GM12891 (cell line): ENCODE measurements at regions not wholly inside any gene's neighbourhood (a gene's known extent, or its start where the extent isn't known, plus 50 kb on each side); places are given as distances from the start of the nearest gene placed in this dataset.

Experiments used
- PAX5 ChIP-seq: IDR thresholded peaks from 2 replicates; pipeline ENCODE4 v1.6.1; 2011; ENCODE audit warnings: low read length, moderate library complexity, mild to moderate bottlenecking; ENCODE audit not compliant: insufficient read depth, severe bottlenecking
- POLR2A ChIP-seq: IDR thresholded peaks from 2 replicates; pipeline ENCODE4 v1.6.1; 2011; ENCODE audit warnings: low read depth, low read length, control low read depth
- POLR2AphosphoS5 ChIP-seq: IDR thresholded peaks from 2 replicates; pipeline ENCODE4 v1.6.1; 2011; ENCODE audit warnings: low read depth, low read length, control low read depth
- SPI1 ChIP-seq: IDR thresholded peaks from 2 replicates; pipeline ENCODE4 v1.6.1; 2011; ENCODE audit warnings: low read depth, low read length, control low read depth
- TAF1 ChIP-seq: IDR thresholded peaks from 2 replicates; pipeline ENCODE4 v1.6.1; 2011; ENCODE audit warnings: low read depth, low read length, control low read depth

DNA sequence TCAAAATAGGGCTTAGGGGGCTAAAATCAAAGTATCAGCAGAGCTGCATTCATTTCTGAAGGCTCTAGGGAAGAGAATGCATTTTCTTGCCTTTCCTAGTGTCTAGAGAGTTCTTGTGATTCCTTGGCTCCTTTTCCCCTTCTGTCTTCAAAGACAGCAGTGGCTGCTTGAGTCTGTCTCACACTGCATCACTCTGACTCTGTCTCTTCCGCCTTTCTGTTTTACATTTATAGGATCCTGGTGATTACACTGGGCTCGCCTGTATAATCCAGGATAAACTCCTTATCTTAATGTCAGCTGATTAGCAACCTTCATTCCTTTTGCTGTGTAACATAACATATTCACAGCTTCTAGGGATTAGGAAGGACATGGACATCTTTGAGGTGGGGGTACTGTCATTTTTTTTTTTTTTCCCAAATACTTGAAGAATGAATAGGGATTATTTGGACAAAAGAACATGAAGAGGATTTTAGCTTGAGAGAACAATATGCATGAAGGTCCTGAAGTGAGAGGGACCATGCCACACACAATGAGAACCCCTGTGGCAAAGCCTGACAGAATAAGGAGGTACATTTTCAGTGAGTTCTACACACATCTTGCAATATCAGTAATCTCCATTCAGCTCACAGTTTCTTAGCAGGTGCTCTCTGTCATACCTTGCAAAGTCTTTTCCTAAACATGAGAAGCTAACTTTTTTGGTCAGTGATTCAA lies 267.6 kb downstream of the FAM170A start:
- TF ChIP-seq POLR2A = no peak
- TF ChIP-seq POLR2AphosphoS5 = no peak
- TF ChIP-seq SPI1 = no peak
- TF ChIP-seq TAF1 = no peak
- TF ChIP-seq PAX5 = no peak
